H1 (cell line): ENCODE measurements at regions not wholly inside any gene's neighbourhood (a gene's known extent, or its start where the extent isn't known, plus 50 kb on each side); places are given as distances from the start of the nearest gene placed in this dataset.

Source experiments
- FOSL1 ChIP-seq: IDR thresholded peaks from 2 replicates; pipeline ENCODE4 v1.6.1; 2011; ENCODE audit warnings: mild to moderate bottlenecking, low read depth, low read length, moderate library complexity; ENCODE audit not compliant: insufficient read depth
- SRF ChIP-seq: IDR thresholded peaks from 2 replicates; pipeline ENCODE4 v1.6.1; 2011; ENCODE audit warnings: mild to moderate bottlenecking, low read depth, low read length, moderate library complexity
- SUZ12 ChIP-seq: fragments of 200-600 bp; sonication (generic); IDR thresholded peaks from 2 replicates; pipeline ENCODE4 v1.6.1; 2012; ENCODE audit warnings: mild to moderate bottlenecking, inconsistent platforms, low read length, moderate library complexity, mixed read lengths

- TF ChIP-seq SUZ12 (no peak), FOSL1 (no peak), SRF (no peak)
Measured at GRCh38 chr4:66572949-66573348, 902.7 kb upstream of the EPHA5 start (continued).
